Esophagus squamous epithelium (tissue), 4 donors: ENCODE measurements at regions not wholly inside any gene's neighbourhood (a gene's known extent, or its start where the extent isn't known, plus 50 kb on each side); places are given as distances from the start of the nearest gene placed in this dataset.

Experiments
- CTCF ChIP-seq, 6 experiments: fragments of 450-650 bp in 4 of 6; fragments of 200-600 bp in 2 of 6; sonication (generic) in 2 of 6; IDR thresholded peaks; one replicate each; pipeline ENCODE4 v1.5.1; 2016 to 2019; ENCODE audit warnings: antibody characterized with exemption in 6 of 6, mild to moderate bottlenecking in 4 of 6, moderate library complexity in 4 of 6
- POLR2A ChIP-seq, 4 donors: fragments of 450-650 bp; IDR thresholded peaks; one replicate each; pipeline ENCODE4 v1.6.1; 2017; ENCODE audit warnings: antibody characterized with exemption in 4 of 4, mild to moderate bottlenecking in 4 of 4, moderate library complexity in 3 of 4

- TF ChIP-seq CTCF (IDR thresholded peaks at IDR 0.05) (no peak), POLR2A (IDR thresholded peaks at IDR 0.05) (no peak)
Measured at GRCh38 chr5:133763744-133764143, 151.4 kb upstream of the FSTL4 start.
